ENCODE measurements at regions not wholly inside any gene's neighbourhood (a gene's known extent, or its start where the extent isn't known, plus 50 kb on each side); places are given as distances from the start of the nearest gene placed in this dataset.

GRCh38 chr6:85168146-85168545, 281.7 kb upstream of the NT5E start:
- no peak for DNase-seq
- TF ChIP-seq EP300 (IDR thresholded peaks at IDR 0.05) (no peak), CTCF (IDR thresholded peaks at IDR 0.05) (no peak), POLR2A (IDR thresholded peaks at IDR 0.05) (no peak)
- Histone ChIP-seq H3K27me3 (no peaks in the 10 kb centered on the region), H3K27ac (no peak overlapping the region), H3K4me1 (ENCODE audit: insufficient read depth) (no peaks in the 10 kb centered on the region), H3K9me3 (no peaks in the 10 kb centered on the region), H3K4me3 (no peak overlapping the region), H3K36me3 (no peaks in the 10 kb centered on the region)
- WGBS, 3 donors: 78 to 81% (median 79%) methylated on average over 2 of the region's 2 CpGs
- intact Hi-C loops (cut with DNase I): no loop called here

GRCh38 chr6:85166114-85166741, 283.7 kb upstream of the NT5E start:
- no peak overlapping the region for H3K27ac ChIP-seq
- intact Hi-C loops (cut with DNase I): no loop called here
- 87 to 94% (median 90%) methylated on average over 3 of the region's 3 CpGs for WGBS, 3 donors

GRCh38 chr6:85163156-85164080, 286.5 kb upstream of the NT5E start:
- Histone ChIP-seq H3K9me3 (no peaks in the 10 kb centered on the region), H3K27me3 (no peaks in the 10 kb centered on the region), H3K4me1 (ENCODE audit: insufficient read depth) (no peaks in the 10 kb centered on the region), H3K4me3 (no peak overlapping the region), H3K36me3 (no peaks in the 10 kb centered on the region), H3K27ac (no peak overlapping the region)
- no peak for TF ChIP-seq EP300 (IDR thresholded peaks at IDR 0.05)
- TF ChIP-seq CTCF (IDR thresholded peaks at IDR 0.05): no peak
- TF ChIP-seq POLR2A (IDR thresholded peaks at IDR 0.05): no peak
- intact Hi-C loops (cut with DNase I): no loop called here
- 24 to 33% (median 27%) methylated on average over 7 of the region's 7 CpGs for WGBS, 3 donors
- DNase-seq: no peak

More at GRCh38 chr6:85166114-85166741, 283.7 kb upstream of the NT5E start:
- Histone ChIP-seq H3K4me1 (ENCODE audit: insufficient read depth) (no peaks in the 10 kb centered on the region), H3K9me3 (no peaks in the 10 kb centered on the region), H3K4me3 (no peak overlapping the region), H3K36me3 (no peaks in the 10 kb centered on the region), H3K27me3 (no peaks in the 10 kb centered on the region)
- no peak for DNase-seq
- no peak for TF ChIP-seq CTCF (IDR thresholded peaks at IDR 0.05)

GRCh38 chr6:85157311-85157710, 292.6 kb upstream of the NT5E start:
- H3K27ac ChIP-seq: no peak overlapping the region
- WGBS, 3 donors: 66 to 83% (median 68%) methylated on average over 2 of the region's 2 CpGs
- intact Hi-C loops (cut with DNase I): no loop called here
- no peaks in the 10 kb centered on the region for H3K36me3 ChIP-seq
- no peaks in the 10 kb centered on the region for H3K9me3 ChIP-seq
- TF ChIP-seq EP300 (IDR thresholded peaks at IDR 0.05) (no peak), CTCF (IDR thresholded peaks at IDR 0.05) (no peak), POLR2A (IDR thresholded peaks at IDR 0.05) (no peak)
- H3K4me3 ChIP-seq: no peak overlapping the region
- H3K4me1 ChIP-seq (ENCODE audit: insufficient read depth): no peaks in the 10 kb centered on the region
- DNase-seq: no peak
- no peaks in the 10 kb centered on the region for H3K27me3 ChIP-seq

Measured in ovary (tissue), 7 donors.